NCI-H69 (cell line): ENCODE measurements at regions not wholly inside any gene's neighbourhood (a gene's known extent, or its start where the extent isn't known, plus 50 kb on each side); places are given as distances from the start of the nearest gene placed in this dataset.
"Not testable (repeated sequence)": the region's sequence is repeated elsewhere in the genome, so short reads cannot be mapped to it uniquely, and the experiment has no call there.

Experiments
- DNase-seq: peaks from one replicate; lab custom pipeline; 2025; lab: John Stamatoyannopoulos, UW

- DNase-seq: no peak
Measured at GRCh38 chr14:81584495-81584894, 50.8 kb upstream of the SEL1L start.

- DNase-seq: no peak
Measured at GRCh38 chr14:81589381-81590065, 55.9 kb upstream of the SEL1L start.

DNA sequence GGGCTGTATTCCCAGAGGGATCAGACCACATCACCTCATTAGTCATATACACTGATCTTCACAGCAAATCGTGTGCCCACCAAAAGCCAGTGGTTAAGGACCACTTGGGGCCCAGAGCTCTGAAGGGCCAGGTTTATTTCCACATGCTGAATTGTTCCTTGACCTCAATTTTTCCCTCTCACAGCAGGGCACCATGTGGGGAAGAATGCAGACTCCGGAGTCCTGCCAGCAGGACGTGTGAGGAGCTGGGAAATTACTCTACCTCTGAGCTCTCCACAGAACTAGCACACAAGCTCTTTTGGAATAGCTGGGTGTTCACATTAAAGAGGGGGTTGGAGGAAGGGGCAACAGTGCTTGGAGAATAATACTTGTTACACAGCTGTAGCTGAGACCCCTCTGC, 57.6 kb upstream of the SEL1L start:
- DNase-seq: peak; percentile 22

GRCh38 chr14:81594012-81594411, 60.4 kb upstream of the SEL1L start:
- peak; percentile 88 for DNase-seq

DNA sequence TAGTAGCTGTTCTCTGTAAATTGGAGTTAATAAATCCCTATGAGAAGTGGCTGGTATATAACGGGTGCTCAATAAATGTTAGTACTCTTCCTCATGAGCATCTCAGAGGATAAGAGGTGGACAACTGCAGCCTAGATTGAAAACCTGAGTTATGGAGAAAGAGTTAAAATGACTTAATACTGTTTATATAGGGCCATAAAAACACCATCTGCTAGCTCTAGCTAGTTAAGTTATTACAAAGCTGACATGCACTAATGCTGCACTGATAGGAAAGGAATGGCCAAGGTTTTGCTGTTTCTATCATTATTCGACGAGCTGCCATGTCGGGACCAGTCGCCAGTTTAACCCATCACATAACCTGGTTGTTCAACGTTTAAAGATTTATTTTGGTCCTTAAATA, 72.0 kb upstream of the SEL1L start:
- DNase-seq: peak; percentile 27

DNA sequence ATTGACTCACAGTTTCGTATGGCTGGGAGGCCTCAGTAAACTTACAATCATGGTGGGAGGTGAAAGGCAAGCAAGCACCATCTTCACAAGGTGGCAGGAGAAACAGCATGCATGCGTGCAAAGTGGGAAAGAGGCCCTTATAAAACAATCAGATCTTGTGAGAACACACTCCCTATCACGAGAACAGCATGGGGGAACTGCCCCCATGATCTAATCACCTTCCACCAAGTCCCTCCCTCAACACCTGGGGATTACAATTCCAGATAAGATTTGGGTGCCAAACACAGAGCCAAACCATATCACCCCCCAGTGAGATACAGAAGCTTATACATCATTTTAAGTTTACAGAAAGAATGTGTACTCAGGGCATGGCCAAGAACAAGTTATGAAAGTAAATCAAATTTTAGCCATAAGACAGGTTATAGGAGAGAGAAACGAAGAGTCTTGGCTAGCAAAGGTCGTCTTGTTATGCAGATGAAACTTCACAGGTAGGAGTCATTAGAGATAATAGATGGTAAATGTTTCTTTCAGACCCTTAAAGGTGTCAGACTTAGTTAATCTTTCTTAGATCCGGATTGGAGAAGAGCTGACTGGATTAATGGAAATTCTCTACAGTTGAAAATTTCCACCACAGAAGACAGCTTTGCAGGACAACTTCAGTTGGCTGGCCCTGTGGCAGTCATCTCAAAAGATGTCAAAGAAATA, 79.8 kb upstream of the SEL1L start:
- no peak for DNase-seq

- not testable (repeated sequence) for DNase-seq
Measured at GRCh38 chr14:81614302-81614701, 80.6 kb upstream of the SEL1L start.

DNA sequence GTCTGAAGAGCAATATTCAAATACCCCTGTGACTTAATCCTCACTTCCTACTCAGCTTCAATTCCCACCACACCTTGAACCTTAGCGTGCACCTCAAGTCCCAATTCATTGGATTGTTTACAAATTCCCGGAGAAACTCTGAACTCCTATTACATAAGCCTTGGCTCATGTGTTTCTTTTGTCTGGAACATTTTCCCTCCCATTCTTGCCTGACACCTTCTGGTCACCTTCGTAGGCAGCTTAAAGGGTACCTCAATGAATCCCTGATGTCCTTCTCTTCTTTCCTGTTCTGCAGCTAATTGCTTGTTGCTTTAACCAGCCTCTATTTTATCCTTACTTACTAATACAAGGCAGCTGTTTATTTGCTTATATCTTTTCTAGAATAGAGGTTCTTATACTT, 85.0 kb upstream of the SEL1L start:
- DNase-seq: peak; percentile 14

- no peak for DNase-seq
Measured at GRCh38 chr14:81619816-81620215, 86.2 kb upstream of the SEL1L start.

DNA sequence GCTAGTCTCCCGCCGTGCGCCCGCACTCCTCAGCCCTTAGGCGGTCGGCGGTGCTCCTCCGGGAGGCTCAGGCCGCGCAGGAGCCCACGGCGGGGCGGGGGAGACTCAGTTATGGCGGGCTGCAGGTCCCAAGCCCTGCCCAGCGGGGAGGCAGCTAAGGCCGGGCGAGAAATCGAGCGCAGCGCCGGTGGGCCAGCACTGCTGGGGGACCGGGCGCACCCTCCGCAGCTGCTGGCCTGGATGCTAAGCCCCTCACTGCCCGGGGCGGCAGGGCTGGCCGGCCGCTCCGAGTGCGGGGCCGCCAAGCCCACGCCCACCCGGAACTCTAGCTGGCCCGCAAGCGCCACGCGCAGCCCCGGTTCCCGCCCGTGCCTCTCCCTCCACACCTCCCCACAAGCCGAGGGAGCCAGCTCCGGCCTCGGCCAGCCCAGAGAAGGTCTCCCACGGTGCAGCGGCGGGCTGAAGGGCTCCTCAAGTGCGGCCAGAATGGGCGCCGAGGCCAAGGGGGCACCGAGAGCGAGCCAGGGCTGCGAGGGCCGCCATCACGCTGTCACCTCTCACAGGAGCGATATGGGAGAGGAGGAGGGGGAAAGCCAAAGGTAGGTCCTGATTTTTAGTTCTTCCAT, 90.2 kb upstream of the SEL1L start:
- DNase-seq: not testable (repeated sequence)

- DNase-seq: peak; percentile 77
Measured at GRCh38 chr14:81625343-81625742, 91.7 kb upstream of the SEL1L start.

- DNase-seq: no peak
Measured at GRCh38 chr14:81632157-81632556, 98.5 kb upstream of the SEL1L start.

DNA sequence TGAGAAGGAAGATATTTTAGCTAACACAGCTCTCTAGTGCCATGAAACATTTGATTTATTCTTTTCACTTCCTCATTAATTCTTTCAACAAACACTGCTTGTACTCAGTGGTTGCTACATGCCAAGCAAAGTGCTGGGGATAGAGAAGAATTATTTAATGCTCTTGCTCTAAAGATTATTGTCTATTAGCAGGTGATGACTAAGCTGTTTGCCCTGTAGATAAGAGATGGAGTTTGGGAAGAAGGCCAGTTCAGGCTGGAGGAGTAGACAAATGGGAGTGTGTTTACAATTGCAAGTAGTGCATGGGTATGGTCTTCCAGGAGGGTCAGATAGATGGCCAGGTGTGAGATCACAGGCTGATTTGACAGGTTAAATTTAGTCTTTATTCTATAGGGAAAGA, 99.8 kb upstream of the SEL1L start:
- DNase-seq: no peak

GRCh38 chr14:81637639-81638038, 104.0 kb upstream of the SEL1L start:
- no peak for DNase-seq

DNA sequence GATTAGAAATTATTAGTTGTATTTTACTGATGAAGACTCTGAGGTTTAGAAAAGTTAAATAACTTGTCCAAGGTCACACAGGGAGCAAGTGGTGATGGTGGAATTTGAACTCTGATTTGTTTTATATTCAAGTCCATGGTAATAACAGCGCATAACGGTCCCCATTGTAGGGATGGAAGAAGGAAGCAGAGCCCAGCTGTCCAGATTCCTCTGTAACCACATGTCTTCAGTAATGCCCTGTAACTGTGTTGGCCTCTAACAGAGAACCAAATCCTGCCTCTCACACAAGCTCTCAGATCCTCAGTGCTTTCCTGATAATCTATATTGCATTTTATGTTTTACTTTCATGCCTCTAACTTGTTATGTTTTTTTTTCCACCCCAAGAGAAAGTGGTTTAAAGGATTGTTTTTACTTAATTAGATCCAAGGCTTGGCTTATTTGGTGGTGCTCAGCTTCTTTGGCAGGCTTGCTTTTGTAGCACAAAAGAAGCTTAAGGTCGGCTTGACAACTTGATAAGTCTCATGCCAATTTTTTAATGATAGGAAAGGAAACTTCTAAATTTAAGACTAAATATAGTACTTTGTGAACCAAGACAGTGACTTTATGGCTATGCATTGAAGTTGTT, 105.1 kb upstream of the SEL1L start:
- DNase-seq: no peak

GRCh38 chr14:81653626-81654025, 120.0 kb upstream of the SEL1L start:
- DNase-seq: no peak

DNA sequence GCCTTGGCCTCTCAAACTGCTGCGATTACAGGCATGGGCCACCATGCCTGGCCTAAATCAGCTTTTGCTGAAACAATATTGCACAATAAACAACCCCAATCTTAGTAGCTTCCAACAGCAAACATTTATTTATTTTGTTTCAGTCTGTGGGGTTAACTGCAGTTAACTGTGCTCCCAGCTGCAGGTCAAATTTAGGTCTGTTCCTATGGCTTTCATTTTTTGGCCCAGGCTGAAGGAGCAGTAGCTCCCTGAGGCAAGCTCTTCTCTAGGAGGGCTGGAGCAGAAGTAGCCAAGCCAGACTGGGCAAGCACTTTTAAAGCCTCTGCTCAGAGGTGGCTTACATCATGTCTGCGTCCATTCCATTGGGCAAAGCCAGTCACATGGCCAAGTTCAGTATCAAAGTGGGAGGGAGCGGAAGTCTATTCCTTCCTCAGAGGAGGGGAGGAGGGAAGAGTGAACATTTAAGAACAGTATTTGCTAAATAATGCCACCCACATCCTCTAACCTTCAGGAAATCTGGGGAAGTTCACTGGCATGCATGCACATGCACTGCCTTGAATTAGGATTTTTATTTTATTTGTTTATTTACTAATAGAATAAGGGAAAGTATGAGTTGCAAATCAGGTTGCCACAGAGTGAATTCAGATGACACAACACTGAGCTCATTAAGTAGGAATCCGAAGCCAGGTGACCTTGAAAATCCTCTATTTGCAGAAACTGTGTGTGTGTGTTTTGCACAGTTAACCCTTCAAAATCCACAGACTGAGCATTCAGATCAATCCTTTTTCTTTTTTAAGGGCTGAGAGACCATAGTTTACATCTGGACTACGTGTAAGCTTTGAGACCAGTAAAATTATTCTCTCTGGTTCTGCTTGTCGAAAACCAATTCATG, 122.0 kb upstream of the SEL1L start:
- DNase-seq: no peak

DNA sequence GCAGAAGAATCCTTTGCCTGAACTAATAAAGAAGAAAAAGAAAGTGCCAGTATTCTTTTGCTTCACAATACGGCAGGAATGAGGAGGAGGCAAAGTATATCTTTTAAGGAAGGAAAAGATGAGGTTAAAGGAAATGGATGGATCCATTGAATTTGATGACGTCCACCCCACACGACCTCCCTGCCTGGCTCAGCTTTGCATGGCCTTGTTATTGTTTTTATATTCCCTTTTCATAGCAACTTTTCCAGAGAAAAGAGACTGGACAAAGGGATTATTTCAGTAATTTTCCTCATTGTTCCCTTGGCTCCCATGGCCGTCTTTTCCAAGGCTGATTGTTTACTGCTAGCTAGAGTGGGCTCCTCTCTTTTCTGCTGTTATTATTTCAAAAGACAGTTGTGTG, 123.2 kb upstream of the SEL1L start:
- no peak for DNase-seq

GRCh38 chr14:81662066-81662465, 128.4 kb upstream of the SEL1L start:
- no peak for DNase-seq

DNA sequence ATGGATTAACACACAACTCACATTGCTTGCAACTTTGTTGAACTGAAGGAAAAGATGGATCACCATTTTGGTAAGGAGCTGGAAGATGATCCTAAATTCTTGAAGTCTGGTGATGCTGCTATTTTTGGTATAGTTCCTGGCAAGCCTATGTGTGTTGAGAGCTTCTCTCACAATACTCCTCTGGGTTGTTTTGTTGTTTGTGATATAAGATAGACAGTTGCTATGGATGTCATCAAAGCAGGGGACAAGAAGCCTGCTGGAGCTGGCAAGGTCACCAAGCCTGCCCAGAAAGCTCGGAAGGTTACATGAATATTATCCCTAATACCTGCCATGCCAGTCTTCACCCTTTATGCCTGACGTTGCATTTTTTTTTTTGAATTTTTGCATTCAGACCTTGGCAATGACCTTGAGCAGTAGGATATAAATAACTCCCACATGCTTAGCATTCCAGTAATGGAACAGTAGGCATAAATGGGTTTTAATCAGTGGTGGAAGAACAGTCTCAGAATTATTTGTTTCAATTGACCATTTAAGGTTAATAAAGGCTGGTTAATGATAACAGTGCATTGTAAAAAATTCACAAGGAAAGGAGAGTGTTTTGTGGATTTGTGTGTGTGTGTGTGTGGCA, 129.0 kb upstream of the SEL1L start:
- no peak for DNase-seq

- DNase-seq: no peak
Measured at GRCh38 chr14:81668626-81669274, 135.1 kb upstream of the SEL1L start.
